ENCODE measurements at regions not wholly inside any gene's neighbourhood (a gene's known extent, or its start where the extent isn't known, plus 50 kb on each side); places are given as distances from the start of the nearest gene placed in this dataset.

GRCh38 chr3:170643831-170644230, 58.0 kb upstream of the SLC7A14 start:
- no peak for ATAC-seq

GRCh38 chr3:170642882-170643601, 57.2 kb upstream of the SLC7A14 start:
- no peak for ATAC-seq

GRCh38 chr3:170641510-170642236, 55.8 kb upstream of the SLC7A14 start:
- no peak for ATAC-seq

- ATAC-seq, result no peak
Observed at GRCh38 chr3:170640737-170641171, 54.9 kb upstream of the SLC7A14 start.

GRCh38 chr3:170638988-170639387, 53.1 kb upstream of the SLC7A14 start:
- no peak for ATAC-seq

GRCh38 chr3:170637306-170637705, 51.4 kb upstream of the SLC7A14 start:
- ATAC-seq, result no peak

- ATAC-seq, result no peak
Observed at GRCh38 chr3:170636400-170636973, 50.6 kb upstream of the SLC7A14 start.

All from activated CD4-positive, CD25-positive, alpha-beta regulatory T cell treated with anti-CD3 and anti-CD28 coated beads, Interleukin-2, amount 50 U/mL, for 24 hours (primary cell).